ENCODE measurements at regions not wholly inside any gene's neighbourhood (a gene's known extent, or its start where the extent isn't known, plus 50 kb on each side); places are given as distances from the start of the nearest gene placed in this dataset.

DNA sequence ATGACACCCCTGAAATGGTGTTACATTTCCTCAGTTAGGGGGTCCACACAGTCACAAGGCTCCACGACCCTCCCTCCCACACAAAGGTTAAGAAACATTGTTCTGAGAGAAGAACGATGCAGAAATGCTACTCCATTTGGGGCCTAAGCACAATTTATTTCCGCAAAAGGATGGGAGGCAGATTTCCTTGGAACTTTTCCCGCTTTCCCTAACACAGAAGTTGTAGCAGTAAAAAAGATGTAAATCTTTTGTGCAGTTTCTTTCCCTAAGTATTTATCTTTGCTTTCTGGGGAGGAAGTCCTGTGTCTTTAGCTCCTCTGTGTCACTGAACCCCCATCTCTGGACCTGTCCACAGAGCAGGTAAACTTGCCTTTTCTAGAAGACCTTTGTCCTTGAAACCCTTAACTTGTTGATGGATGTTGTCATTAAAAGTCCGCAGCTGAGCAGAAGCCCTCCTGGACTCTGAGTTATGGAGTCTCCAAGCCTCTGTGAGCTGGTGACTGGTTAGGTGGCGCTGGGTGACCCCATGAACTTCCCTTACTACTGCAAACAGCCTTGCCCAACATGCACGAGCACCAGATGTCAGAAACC lies 67.2 kb upstream of the SHISA3 start:
- H3K4me2 ChIP-seq, result no peak overlapping the region
- H3K9me3 ChIP-seq (ENCODE audit: low read depth), result no peaks in the 10 kb centered on the region
- H3K36me3 ChIP-seq (replicated peaks; ENCODE audit: insufficient read depth, low read depth), result no peaks in the 10 kb centered on the region
- no peak for DNase-seq (ENCODE audit: low spot score)
- WGBS (ENCODE audit: low lambda C conversion rate, missing lambda C conversion rate), result 78% methylated on average over 7 of the region's 7 CpGs
- no peaks in the 10 kb centered on the region for H3K9me2 ChIP-seq (replicated peaks; ENCODE audit: insufficient read depth)
- no peaks in the 10 kb centered on the region for H3K4me1 ChIP-seq (ENCODE audit: insufficient read depth)
- TF ChIP-seq EZH2 (IDR thresholded peaks at IDR 0.05; ENCODE audit: borderline replicate concordance) (no peak), EZH2phosphoT487 (IDR thresholded peaks at IDR 0.05; ENCODE audit: low read depth, severe bottlenecking, unreplicated experiment) (no peak)
- TF ChIP-seq, protein P1, sequence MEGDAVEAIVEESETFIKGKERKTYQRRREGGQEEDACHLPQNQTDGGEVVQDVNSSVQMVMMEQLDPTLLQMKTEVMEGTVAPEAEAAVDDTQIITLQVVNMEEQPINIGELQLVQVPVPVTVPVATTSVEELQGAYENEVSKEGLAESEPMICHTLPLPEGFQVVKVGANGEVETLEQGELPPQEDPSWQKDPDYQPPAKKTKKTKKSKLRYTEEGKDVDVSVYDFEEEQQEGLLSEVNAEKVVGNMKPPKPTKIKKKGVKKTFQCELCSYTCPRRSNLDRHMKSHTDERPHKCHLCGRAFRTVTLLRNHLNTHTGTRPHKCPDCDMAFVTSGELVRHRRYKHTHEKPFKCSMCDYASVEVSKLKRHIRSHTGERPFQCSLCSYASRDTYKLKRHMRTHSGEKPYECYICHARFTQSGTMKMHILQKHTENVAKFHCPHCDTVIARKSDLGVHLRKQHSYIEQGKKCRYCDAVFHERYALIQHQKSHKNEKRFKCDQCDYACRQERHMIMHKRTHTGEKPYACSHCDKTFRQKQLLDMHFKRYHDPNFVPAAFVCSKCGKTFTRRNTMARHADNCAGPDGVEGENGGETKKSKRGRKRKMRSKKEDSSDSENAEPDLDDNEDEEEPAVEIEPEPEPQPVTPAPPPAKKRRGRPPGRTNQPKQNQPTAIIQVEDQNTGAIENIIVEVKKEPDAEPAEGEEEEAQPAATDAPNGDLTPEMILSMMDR (IDR thresholded peaks at IDR 0.05; ENCODE audit: poor library complexity), result no peak
- no peak overlapping the region for H2AFZ ChIP-seq
- H3K4me3 ChIP-seq, result no peak overlapping the region
- no peaks in the 10 kb centered on the region for H4K20me1 ChIP-seq (ENCODE audit: insufficient read depth, poor library complexity, severe bottlenecking)
- H3K79me2 ChIP-seq, result no peaks in the 10 kb centered on the region
- no peaks in the 10 kb centered on the region for H3K27me3 ChIP-seq
- H3K27ac ChIP-seq, result no peak overlapping the region

DNA sequence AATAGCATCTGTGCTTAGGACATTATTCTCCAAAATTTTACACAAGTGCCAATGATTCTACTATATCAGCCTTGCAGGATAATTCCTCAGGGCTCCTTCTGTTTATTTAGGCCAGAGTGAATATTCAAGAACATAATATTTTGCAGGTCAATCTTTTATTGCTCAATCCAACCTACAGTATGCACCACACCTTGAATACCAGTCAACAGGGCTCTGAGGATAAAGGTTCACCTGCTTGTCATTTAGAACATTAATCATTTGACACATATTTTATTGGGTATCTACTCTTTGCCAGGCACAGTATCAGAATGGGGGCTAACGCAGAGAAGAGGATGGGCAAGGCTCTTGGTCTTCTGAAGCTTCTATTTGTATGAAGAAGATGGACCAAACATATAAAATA lies 66.2 kb upstream of the SHISA3 start:
- H4K20me1 ChIP-seq (ENCODE audit: insufficient read depth, poor library complexity, severe bottlenecking), result no peaks in the 10 kb centered on the region
- no peaks in the 10 kb centered on the region for H3K27me3 ChIP-seq
- no peak overlapping the region for H3K4me2 ChIP-seq
- no peaks in the 10 kb centered on the region for H3K9me3 ChIP-seq (ENCODE audit: low read depth)
- no peak overlapping the region for H3K27ac ChIP-seq
- no peak for DNase-seq (ENCODE audit: low spot score)
- TF ChIP-seq, protein P1 (IDR thresholded peaks at IDR 0.05; ENCODE audit: poor library complexity), result no peak
- TF ChIP-seq EZH2phosphoT487 (IDR thresholded peaks at IDR 0.05; ENCODE audit: low read depth, severe bottlenecking, unreplicated experiment) (no peak), EZH2 (IDR thresholded peaks at IDR 0.05; ENCODE audit: borderline replicate concordance) (no peak)
- no peaks in the 10 kb centered on the region for H3K36me3 ChIP-seq (replicated peaks; ENCODE audit: insufficient read depth, low read depth)
- no peaks in the 10 kb centered on the region for H3K79me2 ChIP-seq
- no peaks in the 10 kb centered on the region for H3K9me2 ChIP-seq (replicated peaks; ENCODE audit: insufficient read depth)
- whole genome bisulfite sequencing (ENCODE audit: low lambda C conversion rate, missing lambda C conversion rate), result 94% methylated on average over 1 of the region's 1 CpG
- no peaks in the 10 kb centered on the region for H3K4me1 ChIP-seq (ENCODE audit: insufficient read depth)
- no peak overlapping the region for H3K4me3 ChIP-seq
- H2AFZ ChIP-seq, result no peak overlapping the region

DNA sequence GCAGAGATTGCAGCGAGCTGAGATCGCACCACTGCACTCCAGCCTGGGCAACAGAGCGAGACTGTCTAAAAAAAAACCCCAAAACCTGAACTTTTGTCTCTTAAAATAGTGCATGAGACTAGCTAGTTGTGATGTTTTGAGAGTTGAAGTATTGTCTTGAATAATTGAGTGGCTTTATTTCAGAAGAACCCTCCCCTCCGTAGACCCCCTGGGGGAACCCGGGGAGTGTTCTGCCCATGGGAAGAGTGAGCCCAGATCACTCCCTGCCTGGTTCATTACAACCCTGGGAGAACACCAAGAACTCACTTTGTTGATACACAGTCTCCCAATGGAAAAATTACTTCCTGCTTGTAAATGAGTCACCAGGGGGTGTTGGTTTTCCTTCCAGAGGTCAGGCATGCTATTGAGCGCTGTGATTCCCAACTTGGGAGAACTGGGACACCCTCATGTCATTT lies 65.3 kb upstream of the SHISA3 start:
- WGBS (ENCODE audit: low lambda C conversion rate, missing lambda C conversion rate), result 91% methylated on average over 6 of the region's 6 CpGs
- H3K9me2 ChIP-seq (replicated peaks; ENCODE audit: insufficient read depth), result no peaks in the 10 kb centered on the region
- H3K27ac ChIP-seq, result no peak overlapping the region
- H3K4me3 ChIP-seq, result no peak overlapping the region
- H3K36me3 ChIP-seq (replicated peaks; ENCODE audit: insufficient read depth, low read depth), result no peaks in the 10 kb centered on the region
- DNase-seq (ENCODE audit: low spot score), result peak; percentile 35
- H3K9me3 ChIP-seq (ENCODE audit: low read depth), result no peaks in the 10 kb centered on the region
- H3K4me2 ChIP-seq, result no peak overlapping the region
- no peak for TF ChIP-seq EZH2phosphoT487 (IDR thresholded peaks at IDR 0.05; ENCODE audit: low read depth, severe bottlenecking, unreplicated experiment)
- TF ChIP-seq, protein P1 (IDR thresholded peaks at IDR 0.05; ENCODE audit: poor library complexity), result no peak
- no peak for TF ChIP-seq EZH2 (IDR thresholded peaks at IDR 0.05; ENCODE audit: borderline replicate concordance)
- no peaks in the 10 kb centered on the region for H3K4me1 ChIP-seq (ENCODE audit: insufficient read depth)
- no peaks in the 10 kb centered on the region for H3K79me2 ChIP-seq
- no peaks in the 10 kb centered on the region for H4K20me1 ChIP-seq (ENCODE audit: insufficient read depth, poor library complexity, severe bottlenecking)
- H2AFZ ChIP-seq, result no peak overlapping the region
- no peaks in the 10 kb centered on the region for H3K27me3 ChIP-seq
